HFFc6 (cell line): ENCODE measurements at regions not wholly inside any gene's neighbourhood (a gene's known extent, or its start where the extent isn't known, plus 50 kb on each side); places are given as distances from the start of the nearest gene placed in this dataset.

ENCODE experiments used
- DNase-seq: peaks from one replicate; pipeline ENCODE4 v3.0.0-alpha.2; 2018
- H3K27ac Mint-ChIP-seq: 2 replicates; pipeline ENCODE4 v1.8.0; 2020; ENCODE audit warnings: mild to moderate bottlenecking, mixed read lengths
- H3K27me3 Mint-ChIP-seq: 2 replicates; pipeline ENCODE4 v1.8.0; 2021; ENCODE audit warnings: mild to moderate bottlenecking, moderate library complexity, mixed read lengths; ENCODE audit not compliant: insufficient read depth
- H3K36me3 Mint-ChIP-seq: 2 replicates; pipeline ENCODE4 v1.8.0; 2021; ENCODE audit warnings: low read depth, mixed read lengths
- H3K4me1 Mint-ChIP-seq: 2 replicates; pipeline ENCODE4 v1.8.0; 2020; ENCODE audit warnings: low read depth, mixed read lengths
- H3K4me3 Mint-ChIP-seq: 2 replicates; pipeline ENCODE4 v1.8.0; 2020; ENCODE audit warnings: mild to moderate bottlenecking, moderate library complexity, mixed read lengths
- H3K9me3 Mint-ChIP-seq: 2 replicates; pipeline ENCODE4 v1.8.0; 2020; ENCODE audit warnings: mild to moderate bottlenecking, mixed read lengths
- CTCF ChIP-seq: fragments of 200-600 bp; sonication (generic); IDR thresholded peaks from 2 replicates; pipeline ENCODE4 v1.5.0; 2021; ENCODE audit warnings: antibody characterized with exemption, mild to moderate bottlenecking

GRCh38 chr4:120403296-120403695 is 336.6 kb upstream of the MAD2L1 start:
- H3K9me3 Mint-ChIP-seq: peaks cover 45% of the 10 kb centered on the region

GRCh38 chr4:120400441-120400840 is 333.8 kb upstream of the MAD2L1 start:
- H3K27me3 Mint-ChIP-seq: no peaks in the 10 kb centered on the region
- no peak for TF ChIP-seq CTCF
- no peak overlapping the region for H3K27ac Mint-ChIP-seq
- DNase-seq: no peak
- no peak overlapping the region for H3K4me3 Mint-ChIP-seq
- H3K4me1 Mint-ChIP-seq: no peaks in the 10 kb centered on the region
- H3K36me3 Mint-ChIP-seq: no peaks in the 10 kb centered on the region
- peaks cover 49% of the 10 kb centered on the region for H3K9me3 Mint-ChIP-seq

More at GRCh38 chr4:120403296-120403695, 336.6 kb upstream of the MAD2L1 start:
- Mint-ChIP-seq H3K36me3 (no peaks in the 10 kb centered on the region; the same call in 1 of the 2 replicates), H3K27ac (no peak overlapping the region), H3K27me3 (no peaks in the 10 kb centered on the region), H3K4me1 (no peaks in the 10 kb centered on the region), H3K4me3 (no peak overlapping the region)
- TF ChIP-seq CTCF: no peak
- no peak for DNase-seq

GRCh38 chr4:120399826-120400225 is 333.2 kb upstream of the MAD2L1 start:
- Mint-ChIP-seq H3K9me3 (peaks cover 51% of the 10 kb centered on the region), H3K27ac (no peak overlapping the region)

GRCh38 chr4:120395746-120396145 is 329.1 kb upstream of the MAD2L1 start:
- Mint-ChIP-seq H3K4me3 (no peak overlapping the region), H3K9me3 (peaks cover 61% of the 10 kb centered on the region), H3K4me1 (no peaks in the 10 kb centered on the region), H3K27ac (no peak overlapping the region), H3K27me3 (no peaks in the 10 kb centered on the region), H3K36me3 (no peaks in the 10 kb centered on the region)
- DNase-seq: no peak
- no peak for TF ChIP-seq CTCF

More at GRCh38 chr4:120399826-120400225, 333.2 kb upstream of the MAD2L1 start:
- no peaks in the 10 kb centered on the region for H3K36me3 Mint-ChIP-seq
- no peak for TF ChIP-seq CTCF
- H3K4me3 Mint-ChIP-seq: no peak overlapping the region
- no peaks in the 10 kb centered on the region for H3K4me1 Mint-ChIP-seq
- no peak for DNase-seq
- H3K27me3 Mint-ChIP-seq: no peaks in the 10 kb centered on the region

- peaks cover 10% of the 10 kb centered on the region for H3K9me3 Mint-ChIP-seq
- no peaks in the 10 kb centered on the region for H3K36me3 Mint-ChIP-seq
- no peak overlapping the region for H3K27ac Mint-ChIP-seq
- no peak overlapping the region for H3K4me3 Mint-ChIP-seq
- no peak for DNase-seq
- TF ChIP-seq CTCF: no peak
- no peaks in the 10 kb centered on the region for H3K4me1 Mint-ChIP-seq
- H3K27me3 Mint-ChIP-seq: no peaks in the 10 kb centered on the region
Measured at GRCh38 chr4:120355881-120356280, 289.2 kb upstream of the MAD2L1 start.

- Mint-ChIP-seq H3K27me3 (no peaks in the 10 kb centered on the region), H3K4me3 (no peak overlapping the region), H3K9me3 (peaks cover 10% of the 10 kb centered on the region), H3K36me3 (no peaks in the 10 kb centered on the region), H3K4me1 (no peaks in the 10 kb centered on the region), H3K27ac (no peak overlapping the region)
- no peak for TF ChIP-seq CTCF
- no peak for DNase-seq
Measured at GRCh38 chr4:120354381-120354780, 287.7 kb upstream of the MAD2L1 start.
